ENCODE measurements at regions not wholly inside any gene's neighbourhood (a gene's known extent, or its start where the extent isn't known, plus 50 kb on each side); places are given as distances from the start of the nearest gene placed in this dataset.

- TF ChIP-seq POLR2A (IDR thresholded peaks at IDR 0.05): no peak
- TF ChIP-seq, protein P1, sequence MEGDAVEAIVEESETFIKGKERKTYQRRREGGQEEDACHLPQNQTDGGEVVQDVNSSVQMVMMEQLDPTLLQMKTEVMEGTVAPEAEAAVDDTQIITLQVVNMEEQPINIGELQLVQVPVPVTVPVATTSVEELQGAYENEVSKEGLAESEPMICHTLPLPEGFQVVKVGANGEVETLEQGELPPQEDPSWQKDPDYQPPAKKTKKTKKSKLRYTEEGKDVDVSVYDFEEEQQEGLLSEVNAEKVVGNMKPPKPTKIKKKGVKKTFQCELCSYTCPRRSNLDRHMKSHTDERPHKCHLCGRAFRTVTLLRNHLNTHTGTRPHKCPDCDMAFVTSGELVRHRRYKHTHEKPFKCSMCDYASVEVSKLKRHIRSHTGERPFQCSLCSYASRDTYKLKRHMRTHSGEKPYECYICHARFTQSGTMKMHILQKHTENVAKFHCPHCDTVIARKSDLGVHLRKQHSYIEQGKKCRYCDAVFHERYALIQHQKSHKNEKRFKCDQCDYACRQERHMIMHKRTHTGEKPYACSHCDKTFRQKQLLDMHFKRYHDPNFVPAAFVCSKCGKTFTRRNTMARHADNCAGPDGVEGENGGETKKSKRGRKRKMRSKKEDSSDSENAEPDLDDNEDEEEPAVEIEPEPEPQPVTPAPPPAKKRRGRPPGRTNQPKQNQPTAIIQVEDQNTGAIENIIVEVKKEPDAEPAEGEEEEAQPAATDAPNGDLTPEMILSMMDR (IDR thresholded peaks at IDR 0.05): no peak
- TF ChIP-seq POLR2AphosphoS5 (IDR thresholded peaks at IDR 0.05): no peak
Observed at GRCh38 chr5:169450464-169450863, 133.1 kb upstream of the SPDL1 start.
